ENCODE measurements at regions not wholly inside any gene's neighbourhood (a gene's known extent, or its start where the extent isn't known, plus 50 kb on each side); places are given as distances from the start of the nearest gene placed in this dataset.

DNA sequence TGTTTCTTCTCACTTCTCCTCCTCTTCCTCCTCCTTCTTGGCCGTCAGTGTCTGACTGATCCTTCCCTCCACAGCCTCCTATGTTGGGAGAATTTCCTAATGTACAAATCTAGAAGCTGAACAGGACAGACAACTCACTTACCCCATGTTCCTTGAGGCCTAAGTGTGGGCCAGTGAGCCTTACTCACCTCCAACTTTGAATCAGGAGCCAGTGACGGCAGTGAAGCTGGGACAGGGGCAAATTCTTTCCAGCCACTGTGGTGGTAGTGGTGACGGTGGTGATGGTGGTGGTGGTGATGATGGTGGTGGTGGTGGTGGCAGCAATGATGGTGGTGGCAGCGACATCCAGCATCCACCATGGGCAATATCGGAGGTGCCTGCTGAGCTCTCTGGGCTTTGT lies 166.3 kb downstream of the FAM43A start:
- DNase-seq (no peak), ATAC-seq (no peak)
- H3K4me1 Mint-ChIP-seq (ENCODE audit: low read depth), result no peaks in the 10 kb centered on the region
- no peak overlapping the region for H3K4me3 Mint-ChIP-seq
- no peaks in the 10 kb centered on the region for H3K9me3 Mint-ChIP-seq
- peaks cover 2% of the 10 kb centered on the region for H3K27me3 Mint-ChIP-seq (ENCODE audit: low read depth)
- no peaks in the 10 kb centered on the region for H3K36me3 Mint-ChIP-seq (ENCODE audit: insufficient read depth)

GRCh38 chr3:194852345-194852744 lies 166.7 kb downstream of the FAM43A start:
- no peaks in the 10 kb centered on the region for H3K4me1 Mint-ChIP-seq (ENCODE audit: low read depth)
- H3K36me3 Mint-ChIP-seq (ENCODE audit: insufficient read depth), result no peaks in the 10 kb centered on the region
- no peak overlapping the region for H3K4me3 Mint-ChIP-seq
- no peaks in the 10 kb centered on the region for H3K9me3 Mint-ChIP-seq
- peaks cover 3% of the 10 kb centered on the region for H3K27me3 Mint-ChIP-seq (ENCODE audit: low read depth)
- ATAC-seq, result no peak
- DNase-seq, result no peak

DNA sequence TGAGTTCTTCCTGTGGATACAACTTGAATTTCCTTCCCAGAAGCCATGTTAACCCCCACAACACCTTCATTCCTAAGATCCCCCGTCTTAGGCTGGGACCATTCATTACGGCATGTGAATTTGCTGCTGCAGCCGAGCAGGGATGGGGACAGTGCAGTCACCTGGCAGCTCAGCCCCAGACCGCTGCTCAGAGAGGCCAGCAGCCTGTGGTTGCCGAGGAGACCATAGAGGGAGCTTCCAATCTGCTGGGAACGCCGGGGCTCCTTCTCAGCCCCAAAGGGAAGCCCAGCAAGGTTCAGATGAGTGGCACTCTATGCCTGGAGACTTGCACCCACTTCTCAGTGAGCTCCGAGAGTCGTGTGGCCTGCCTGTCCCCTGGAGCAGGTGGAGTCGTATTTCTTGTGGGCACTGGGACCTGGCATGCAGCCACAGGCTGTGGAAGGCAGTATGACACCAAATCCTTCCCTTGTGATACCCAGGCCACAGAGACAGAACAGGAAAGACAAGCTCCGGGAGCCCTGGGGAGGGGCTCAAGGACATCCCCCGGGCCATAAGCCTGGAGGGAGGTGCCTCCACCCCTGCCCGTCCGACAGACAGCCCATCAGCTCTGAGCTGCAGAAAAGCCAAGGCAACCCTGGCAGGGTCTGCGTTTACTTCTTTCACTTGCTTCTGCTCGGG lies 167.3 kb downstream of the FAM43A start:
- Mint-ChIP-seq H3K4me3 (no peak overlapping the region), H3K36me3 (ENCODE audit: insufficient read depth) (no peaks in the 10 kb centered on the region), H3K27me3 (ENCODE audit: low read depth) (peaks cover 6% of the 10 kb centered on the region), H3K9me3 (no peaks in the 10 kb centered on the region), H3K4me1 (ENCODE audit: low read depth) (no peaks in the 10 kb centered on the region)
- no peak for DNase-seq
- ATAC-seq, result no peak

DNA sequence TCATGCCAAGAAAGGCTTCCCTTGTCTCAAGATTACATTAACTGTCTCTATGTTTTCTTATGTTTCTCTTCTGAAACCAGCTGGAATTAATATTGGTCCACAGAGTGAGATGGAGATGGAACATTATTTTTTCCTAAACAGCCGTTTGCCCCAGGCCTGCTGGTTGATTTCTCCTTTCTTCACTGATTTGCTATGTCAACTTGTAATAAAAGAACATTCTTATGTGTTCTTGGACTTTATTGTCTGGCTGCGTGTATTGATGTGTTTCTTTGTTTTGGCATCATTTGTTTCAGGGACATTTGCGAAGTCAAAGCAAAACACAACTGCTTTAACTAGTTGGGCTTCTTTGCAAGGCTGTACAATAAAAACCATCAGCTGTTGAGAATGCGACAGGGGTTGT lies 168.5 kb downstream of the FAM43A start:
- H3K4me1 Mint-ChIP-seq (ENCODE audit: low read depth), result no peaks in the 10 kb centered on the region
- H3K27me3 Mint-ChIP-seq (ENCODE audit: low read depth), result peaks cover 6% of the 10 kb centered on the region
- no peak overlapping the region for H3K4me3 Mint-ChIP-seq
- no peak for DNase-seq
- H3K36me3 Mint-ChIP-seq (ENCODE audit: insufficient read depth), result no peaks in the 10 kb centered on the region
- no peak for ATAC-seq
- no peaks in the 10 kb centered on the region for H3K9me3 Mint-ChIP-seq

DNA sequence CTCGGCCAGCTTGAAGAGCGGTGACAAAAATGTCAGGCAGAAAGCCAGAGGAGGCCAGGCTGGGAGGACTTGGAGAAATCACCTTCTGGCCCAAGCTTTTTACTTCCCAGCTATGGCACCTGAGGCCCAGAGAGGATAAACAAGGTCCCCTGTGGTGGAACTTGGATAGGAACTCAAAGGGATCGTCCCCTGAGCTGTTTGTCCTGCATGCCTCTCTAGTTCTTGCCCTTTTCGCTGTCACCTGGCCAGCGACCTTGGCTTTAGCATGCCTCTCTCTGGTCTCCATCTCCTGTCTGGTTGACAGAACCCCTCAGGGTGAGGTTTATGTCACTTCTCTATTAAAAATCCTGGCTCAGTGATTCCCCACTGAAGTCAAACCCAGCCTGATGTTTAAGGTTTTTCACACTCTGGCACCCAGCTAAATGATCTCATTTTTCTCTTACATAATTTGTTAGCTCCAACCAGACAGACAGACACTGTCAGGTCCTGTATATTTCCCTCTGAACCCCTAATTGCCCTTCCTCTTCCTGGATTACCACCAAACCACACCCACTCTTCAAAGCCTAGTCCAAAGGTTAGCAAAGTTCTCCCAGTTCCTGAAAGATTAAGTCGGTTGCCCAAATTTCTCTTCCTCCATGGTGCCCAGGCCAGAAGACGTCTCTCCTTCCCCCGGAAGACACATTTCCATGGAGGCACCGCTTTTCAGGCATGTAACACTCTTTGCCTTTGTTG lies 169.1 kb downstream of the FAM43A start:
- Mint-ChIP-seq H3K4me1 (ENCODE audit: low read depth) (no peaks in the 10 kb centered on the region), H3K36me3 (ENCODE audit: insufficient read depth) (no peaks in the 10 kb centered on the region), H3K4me3 (no peak overlapping the region), H3K9me3 (no peaks in the 10 kb centered on the region), H3K27me3 (ENCODE audit: low read depth) (peaks cover 9% of the 10 kb centered on the region)
- ATAC-seq (no peak), DNase-seq (no peak)

DNA sequence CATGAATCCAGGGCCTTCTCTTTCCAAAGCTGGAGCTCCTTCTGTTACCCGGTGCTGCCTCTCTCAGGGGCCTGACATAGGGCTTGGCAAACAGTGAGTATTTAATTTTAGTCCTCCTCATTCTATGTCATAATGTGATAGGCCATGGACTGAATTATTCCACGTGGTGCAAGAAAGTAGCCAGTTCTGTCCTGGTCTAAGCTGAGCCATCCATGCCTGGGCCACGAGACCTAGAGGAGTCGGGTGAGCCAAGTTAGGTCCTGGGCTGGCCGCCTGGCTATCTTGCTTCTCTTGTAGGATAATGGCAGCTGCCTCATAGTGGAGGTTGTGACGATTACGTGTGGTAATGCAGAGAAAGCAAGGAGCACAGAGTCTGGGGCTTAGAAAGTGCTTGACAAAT lies 170.6 kb downstream of the FAM43A start:
- no peaks in the 10 kb centered on the region for H3K4me1 Mint-ChIP-seq (ENCODE audit: low read depth)
- DNase-seq (no peak), ATAC-seq (no peak)
- H3K27me3 Mint-ChIP-seq (ENCODE audit: low read depth), result peaks cover 9% of the 10 kb centered on the region
- H3K4me3 Mint-ChIP-seq, result no peak overlapping the region
- H3K36me3 Mint-ChIP-seq (ENCODE audit: insufficient read depth), result no peaks in the 10 kb centered on the region
- no peaks in the 10 kb centered on the region for H3K9me3 Mint-ChIP-seq

- ATAC-seq (no peak), DNase-seq (no peak)
- peaks cover 11% of the 10 kb centered on the region for H3K27me3 Mint-ChIP-seq (ENCODE audit: low read depth)
- H3K4me3 Mint-ChIP-seq, result no peak overlapping the region
- H3K9me3 Mint-ChIP-seq, result no peaks in the 10 kb centered on the region
- H3K4me1 Mint-ChIP-seq (ENCODE audit: low read depth), result no peaks in the 10 kb centered on the region
- H3K36me3 Mint-ChIP-seq (ENCODE audit: insufficient read depth), result no peaks in the 10 kb centered on the region
Observed at GRCh38 chr3:194857469-194858113, 171.9 kb downstream of the FAM43A start.

DNA sequence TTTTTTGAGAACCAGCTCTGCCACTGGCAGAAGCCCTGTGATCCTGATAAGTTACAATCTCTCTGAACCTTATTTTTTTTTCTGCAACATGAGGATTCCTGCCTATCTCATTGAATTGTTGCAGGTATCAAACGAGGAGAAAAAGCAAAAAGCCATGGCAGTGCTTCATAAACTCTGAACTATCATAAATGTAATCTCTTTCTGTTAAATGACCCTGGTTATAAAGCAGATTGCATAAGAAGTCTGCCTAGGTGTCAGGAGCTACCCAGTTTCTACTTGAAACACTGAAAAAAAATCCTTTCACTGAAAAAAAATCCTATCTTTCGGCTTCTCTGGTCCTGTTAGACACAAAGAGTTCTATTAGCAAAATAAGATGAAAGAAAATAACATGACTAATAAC lies 172.7 kb downstream of the FAM43A start:
- H3K9me3 Mint-ChIP-seq, result no peaks in the 10 kb centered on the region
- H3K4me3 Mint-ChIP-seq, result no peak overlapping the region
- ATAC-seq (no peak), DNase-seq (no peak)
- peaks cover 11% of the 10 kb centered on the region for H3K27me3 Mint-ChIP-seq (ENCODE audit: low read depth)
- H3K4me1 Mint-ChIP-seq (ENCODE audit: low read depth), result no peaks in the 10 kb centered on the region
- no peaks in the 10 kb centered on the region for H3K36me3 Mint-ChIP-seq (ENCODE audit: insufficient read depth)

GRCh38 chr3:194860725-194861124 lies 175.0 kb downstream of the FAM43A start:
- Mint-ChIP-seq H3K4me3 (no peak overlapping the region), H3K9me3 (no peaks in the 10 kb centered on the region), H3K4me1 (ENCODE audit: low read depth) (no peaks in the 10 kb centered on the region), H3K27me3 (ENCODE audit: low read depth) (peaks cover 17% of the 10 kb centered on the region), H3K36me3 (ENCODE audit: insufficient read depth) (no peaks in the 10 kb centered on the region)
- no peak for ATAC-seq
- no peak for DNase-seq

DNA sequence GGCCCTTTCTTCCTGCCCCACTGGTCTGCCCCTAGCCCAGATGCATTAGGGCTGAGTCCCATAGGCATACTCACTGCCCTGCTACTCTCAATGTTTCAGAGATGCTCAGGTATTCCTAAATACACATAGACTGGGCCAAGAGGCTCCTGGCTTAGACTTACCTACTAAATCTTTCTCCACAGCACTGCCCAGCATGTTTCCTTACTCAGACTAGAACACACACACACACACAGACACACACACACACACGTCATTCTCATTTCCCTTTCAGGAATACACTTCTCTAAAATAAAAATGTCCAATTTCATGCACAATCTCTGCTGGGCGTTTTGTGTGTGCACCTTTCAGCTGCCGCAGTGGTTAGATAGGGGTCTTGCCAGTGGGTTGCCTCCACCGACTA lies 175.7 kb downstream of the FAM43A start:
- Mint-ChIP-seq H3K27me3 (ENCODE audit: low read depth) (peaks cover 17% of the 10 kb centered on the region), H3K9me3 (no peaks in the 10 kb centered on the region), H3K4me1 (ENCODE audit: low read depth) (no peaks in the 10 kb centered on the region), H3K4me3 (no peak overlapping the region), H3K36me3 (ENCODE audit: insufficient read depth) (no peaks in the 10 kb centered on the region)
- no peak for ATAC-seq
- no peak for DNase-seq

DNA sequence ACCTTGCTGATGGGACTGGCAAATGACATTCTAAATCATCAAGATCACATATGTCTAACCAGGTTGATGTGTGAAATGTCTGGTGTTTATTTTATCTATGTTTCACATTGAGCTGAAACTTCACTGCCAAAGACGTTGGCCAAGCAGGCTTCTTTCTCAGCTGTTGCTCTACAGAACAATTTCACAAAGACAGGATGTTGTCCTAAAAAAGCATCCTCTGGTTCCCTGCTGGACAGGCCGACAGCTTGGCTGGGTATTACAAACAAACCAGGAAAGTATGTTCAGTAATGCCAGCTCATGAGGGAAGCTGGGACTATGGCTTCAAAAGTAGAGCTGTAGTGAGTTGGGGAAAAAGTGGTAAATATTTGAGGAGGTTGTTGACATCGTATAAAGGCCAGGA lies 179.4 kb downstream of the FAM43A start:
- Mint-ChIP-seq H3K27me3 (ENCODE audit: low read depth) (peaks cover 21% of the 10 kb centered on the region), H3K4me3 (no peak overlapping the region), H3K36me3 (ENCODE audit: insufficient read depth) (no peaks in the 10 kb centered on the region), H3K9me3 (no peaks in the 10 kb centered on the region), H3K4me1 (ENCODE audit: low read depth) (no peaks in the 10 kb centered on the region)
- ATAC-seq (no peak), DNase-seq (no peak)

GRCh38 chr3:194865615-194866014 lies 179.9 kb downstream of the FAM43A start:
- H3K4me1 Mint-ChIP-seq (ENCODE audit: low read depth), result no peaks in the 10 kb centered on the region
- ATAC-seq (no peak), DNase-seq (no peak)
- H3K9me3 Mint-ChIP-seq, result no peaks in the 10 kb centered on the region
- H3K27me3 Mint-ChIP-seq (ENCODE audit: low read depth), result peaks cover 21% of the 10 kb centered on the region
- H3K4me3 Mint-ChIP-seq, result no peak overlapping the region
- no peaks in the 10 kb centered on the region for H3K36me3 Mint-ChIP-seq (ENCODE audit: insufficient read depth)

DNA sequence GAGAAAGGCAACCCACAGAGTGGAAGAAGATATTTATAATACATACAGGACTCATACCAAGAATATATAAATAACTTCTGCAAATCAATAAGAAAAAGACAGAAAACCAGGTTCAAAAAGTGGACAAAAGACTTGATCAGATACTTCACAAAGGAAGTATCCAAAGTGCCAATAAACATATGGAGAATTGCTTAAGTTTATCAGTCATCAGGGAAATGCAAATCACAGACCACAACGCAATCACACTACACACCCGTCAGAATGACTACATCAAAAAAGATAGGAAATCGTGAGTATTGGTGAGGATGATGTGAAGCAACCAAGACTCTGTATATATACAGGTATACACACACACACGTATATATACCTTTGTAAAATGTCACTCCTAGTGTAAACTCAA lies 180.6 kb downstream of the FAM43A start:
- Mint-ChIP-seq H3K27me3 (ENCODE audit: low read depth) (peaks cover 21% of the 10 kb centered on the region), H3K36me3 (ENCODE audit: insufficient read depth) (no peaks in the 10 kb centered on the region), H3K9me3 (no peaks in the 10 kb centered on the region), H3K4me3 (no peak overlapping the region), H3K4me1 (ENCODE audit: low read depth) (no peaks in the 10 kb centered on the region)
- DNase-seq (no peak), ATAC-seq (no peak)

DNA sequence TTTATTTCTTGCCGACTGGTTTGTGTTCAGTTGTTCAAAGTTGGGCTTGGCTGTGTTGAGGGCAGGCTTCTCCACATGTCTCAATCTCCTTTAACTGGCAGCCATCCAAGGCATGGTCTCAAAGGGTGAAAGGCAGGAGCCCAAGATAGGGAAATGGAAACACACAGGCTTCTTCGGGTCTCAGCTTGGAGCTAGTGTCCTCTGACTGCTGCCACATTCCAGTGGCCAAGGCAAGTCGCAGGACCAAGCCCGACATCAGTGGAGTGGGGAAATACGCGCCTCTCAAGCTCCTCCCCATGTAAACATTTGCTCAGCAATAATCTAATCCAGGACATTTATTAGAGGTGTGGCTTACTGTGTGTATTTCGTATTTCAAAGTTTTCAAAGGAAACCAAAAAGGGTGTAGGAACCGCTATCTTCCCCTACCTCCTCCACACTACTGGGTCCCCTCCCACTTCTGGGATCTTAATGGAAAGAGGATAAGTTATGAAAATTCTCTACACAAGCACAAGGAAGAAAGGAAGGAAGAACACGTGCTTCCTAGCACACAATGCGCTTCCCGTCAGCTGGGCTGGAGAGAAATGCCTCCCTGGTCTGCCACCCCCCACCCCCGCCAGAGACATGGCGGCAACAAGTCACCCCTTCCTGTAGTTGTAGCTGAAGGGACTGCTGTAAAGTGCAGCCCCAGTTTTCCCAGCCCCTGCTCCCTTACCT lies 181.7 kb downstream of the FAM43A start:
- H3K9me3 Mint-ChIP-seq, result no peaks in the 10 kb centered on the region
- ATAC-seq, result no peak
- H3K4me3 Mint-ChIP-seq, result no peak overlapping the region
- H3K4me1 Mint-ChIP-seq (ENCODE audit: low read depth), result no peaks in the 10 kb centered on the region
- no peaks in the 10 kb centered on the region for H3K36me3 Mint-ChIP-seq (ENCODE audit: insufficient read depth)
- H3K27me3 Mint-ChIP-seq (ENCODE audit: low read depth), result peaks cover 19% of the 10 kb centered on the region
- no peak for DNase-seq

Data from activated T-cell treated with anti-CD3 and anti-CD28 coated beads, Interleukin-2, amount 50 U/mL, for 4 hours (primary cell).